Right lobe of liver (tissue), 6 donors: ENCODE measurements at regions not wholly inside any gene's neighbourhood (a gene's known extent, or its start where the extent isn't known, plus 50 kb on each side); places are given as distances from the start of the nearest gene placed in this dataset.
"Not testable (repeated sequence)": the region's sequence is repeated elsewhere in the genome, so short reads cannot be mapped to it uniquely, and the experiment has no call there.

Experiments
- ATAC-seq, 4 donors: fragments of 200-7000 bp; cut with Tn5 transposase; one replicate each; pipeline ENCODE4 v1.9.1; 2020; ENCODE audit warnings: mild to moderate bottlenecking in 4 of 4, moderate library complexity in 4 of 4
- DNase-seq, 3 donors: peaks; one replicate each; pipeline ENCODE4 v3.0.0-alpha.2; 2020
- H3K27ac ChIP-seq, 3 donors: fragments of 200-600 bp; one replicate each; pipeline ENCODE4 v1.8.0; 2022
- H3K27me3 ChIP-seq, 2 donors: fragments of 200-600 bp; one replicate each; pipeline ENCODE4 v1.8.0; 2022
- H3K36me3 ChIP-seq, 4 donors: fragments of 200-600 bp; sonication (generic) in 1 of 4; one replicate each; pipeline versions ENCODE4 v1.5.1 to v1.8.0; 2017 to 2022; ENCODE audit warnings: control low read depth in 1 of 4
- H3K4me1 ChIP-seq, 4 donors: fragments of 200-600 bp; sonication (generic) in 1 of 4; one replicate each; pipeline versions ENCODE4 v1.5.1 to v1.8.0; 2017 to 2022; ENCODE audit warnings: control low read depth in 1 of 4
- H3K4me3 ChIP-seq, 3 donors: fragments of 200-600 bp; one replicate each; pipeline ENCODE4 v1.8.0; 2022
- H3K9me3 ChIP-seq, 4 donors: fragments of 200-600 bp; sonication (generic) in 1 of 4; one replicate each; pipeline versions ENCODE4 v1.5.1 to v1.8.0; 2017 to 2022; ENCODE audit warnings: control low read depth in 1 of 4
- CTCF ChIP-seq, 4 donors: fragments of 200-600 bp in 3 of 4; fragments of 450-650 bp in 1 of 4; IDR thresholded peaks; one replicate each; pipeline versions ENCODE4 v1.5.1 to v1.8.0; 2016 to 2022; ENCODE audit warnings: antibody characterized with exemption in 4 of 4, mild to moderate bottlenecking in 2 of 4
- POLR2A ChIP-seq: fragments of 450-650 bp; IDR thresholded peaks from one replicate; pipeline ENCODE4 v1.6.1; 2017; ENCODE audit warnings: antibody characterized with exemption, mild to moderate bottlenecking
- WGBS: methylation state at CpG from one replicate; pipeline ENCODE4 v1.1.6; 2018; ENCODE audit warnings: low coverage, low lambda C conversion rate; ENCODE audit not compliant: insufficient coverage; ENCODE audit errors: missing lambda C conversion rate; 5-methylcytosine and 5-hydroxymethylcytosine counted together
- intact Hi-C, 2 donors: fragments of 100-400 bp; cut with DNase I; formaldehyde crosslinking; loops; one replicate each; pipeline versions ENCODE4 v1.11.2 to v1.14.1; 2022
- donor health status: DM: no; HTN: yes; CAD: no.
- donor health status: DM: no; HTN: no; CAD: no.
- donor health status: DM: no; HTN: no; CAD: no.
- donor health status: DM: no; HTN: yes; CAD: no.
- donor health status: DM: no; HTN: yes; CAD: no.

- Histone ChIP-seq H3K4me3 (no peak overlapping the region), H3K9me3 (no peaks in the 10 kb centered on the region), H3K27me3 (no peaks in the 10 kb centered on the region), H3K4me1 (no peaks in the 10 kb centered on the region), H3K27ac (no peak overlapping the region), H3K36me3 (no peaks in the 10 kb centered on the region)
- DNase-seq (no peak), ATAC-seq (no peak)
- intact Hi-C loops, result no loop called here
- 36% methylated on average over 1 of the region's 1 CpG for WGBS
- TF ChIP-seq POLR2A (no peak), CTCF (IDR thresholded peaks at IDR 0.05) (no peak)
Measured at GRCh38 chr14:27318774-27319420, 721.1 kb upstream of the NOVA1 start.

GRCh38 chr14:27320261-27320660 is 722.4 kb upstream of the NOVA1 start:
- Histone ChIP-seq H3K27me3 (no peaks in the 10 kb centered on the region), H3K4me3 (no peak overlapping the region), H3K9me3 (no peaks in the 10 kb centered on the region), H3K4me1 (no peaks in the 10 kb centered on the region), H3K36me3 (no peaks in the 10 kb centered on the region), H3K27ac (no peak overlapping the region)
- TF ChIP-seq POLR2A (no peak), CTCF (IDR thresholded peaks at IDR 0.05) (no peak)
- DNase-seq (no peak), ATAC-seq (no peak)
- intact Hi-C loops, result no loop called here

- Histone ChIP-seq H3K9me3 (no peaks in the 10 kb centered on the region), H3K4me3 (no peak overlapping the region), H3K36me3 (no peaks in the 10 kb centered on the region), H3K27ac (no peak overlapping the region), H3K27me3 (no peaks in the 10 kb centered on the region), H3K4me1 (no peaks in the 10 kb centered on the region)
- ATAC-seq, result no peak
- WGBS, result 28% methylated on average over 3 of the region's 3 CpGs
- no peak for DNase-seq
- intact Hi-C loops, result no loop called here
- TF ChIP-seq CTCF (IDR thresholded peaks at IDR 0.05) (no peak), POLR2A (no peak)
Measured at GRCh38 chr14:27327095-27327494, 729.3 kb upstream of the NOVA1 start.

GRCh38 chr14:27338012-27338411 is 740.2 kb upstream of the NOVA1 start:
- TF ChIP-seq CTCF (IDR thresholded peaks at IDR 0.05), result no peak
- TF ChIP-seq POLR2A, result no peak
- no peaks in the 10 kb centered on the region for H3K36me3 ChIP-seq
- H3K9me3 ChIP-seq, result no peaks in the 10 kb centered on the region
- DNase-seq (no peak), ATAC-seq (no peak)
- H3K4me3 ChIP-seq, result no peak overlapping the region
- H3K27me3 ChIP-seq, result no peaks in the 10 kb centered on the region
- H3K4me1 ChIP-seq, result no peaks in the 10 kb centered on the region
- H3K27ac ChIP-seq, result no peak overlapping the region
- WGBS, result 48% methylated on average over 2 of the region's 2 CpGs
- intact Hi-C loops, result no loop called here

- H3K4me3 ChIP-seq, intact Hi-C loops, ATAC-seq, DNase-seq, H3K27ac ChIP-seq, H3K27me3 ChIP-seq, H3K4me1 ChIP-seq, H3K9me3 ChIP-seq, H3K36me3 ChIP-seq: not testable (repeated sequence)
- WGBS, result 44% methylated on average over 6 of the region's 8 CpGs
Measured at GRCh38 chr14:27363036-27363435, 765.2 kb upstream of the NOVA1 start.
